Ectodermal cell (in vitro differentiated cells): ENCODE measurements at regions not wholly inside any gene's neighbourhood (a gene's known extent, or its start where the extent isn't known, plus 50 kb on each side); places are given as distances from the start of the nearest gene placed in this dataset.

Experiments
- H3K27ac ChIP-seq: 2 replicates; pipeline ENCODE4 v1.7.0; 2013; ENCODE audit warnings: mild to moderate bottlenecking, low read depth, low read length; ENCODE audit not compliant: insufficient read depth, poor library complexity, severe bottlenecking
- H3K27me3 ChIP-seq: 2 replicates; pipeline ENCODE4 v1.7.0; 2013; ENCODE audit warnings: mild to moderate bottlenecking, low read length; ENCODE audit not compliant: insufficient read depth, control insufficient read depth, poor library complexity, severe bottlenecking
- H3K36me3 ChIP-seq: one replicate; pipeline ENCODE4 v1.7.0; 2013; ENCODE audit warnings: low read length; ENCODE audit not compliant: control insufficient read depth, insufficient read depth
- H3K4me1 ChIP-seq: one replicate; pipeline ENCODE4 v1.7.0; 2013; ENCODE audit warnings: low read length; ENCODE audit not compliant: control insufficient read depth, insufficient read depth
- H3K4me3 ChIP-seq: 2 replicates; pipeline ENCODE4 v1.7.0; 2013; ENCODE audit warnings: low read depth, low read length, control low read depth; ENCODE audit not compliant: insufficient read depth
- H3K9me3 ChIP-seq: 2 replicates; pipeline ENCODE4 v1.7.0; 2013; ENCODE audit warnings: mild to moderate bottlenecking, low read length, moderate library complexity; ENCODE audit not compliant: control insufficient read depth
- WGBS, 2 experiments: methylation state at CpG; one replicate each; pipeline ENCODE4 v1.1.7; 2013; ENCODE audit warnings: missing lambda C conversion rate in 2 of 2; 5-methylcytosine and 5-hydroxymethylcytosine counted together

GRCh38 chr2:8265476-8266226, 416.2 kb upstream of the ID2 start:
- Histone ChIP-seq H3K4me1 (peaks cover 30% of the 10 kb centered on the region), H3K27ac (no peak overlapping the region), H3K9me3 (no peaks in the 10 kb centered on the region), H3K36me3 (no peaks in the 10 kb centered on the region), H3K4me3 (no peak overlapping the region), H3K27me3 (no peaks in the 10 kb centered on the region)
- 85 to 90% methylated on average over 5 of the region's 5 CpGs for WGBS, 2 experiments

GRCh38 chr2:8266563-8266962, 415.3 kb upstream of the ID2 start:
- Histone ChIP-seq H3K4me3 (no peak overlapping the region), H3K36me3 (no peaks in the 10 kb centered on the region), H3K27ac (no peak overlapping the region), H3K4me1 (peaks cover 30% of the 10 kb centered on the region), H3K9me3 (no peaks in the 10 kb centered on the region), H3K27me3 (no peaks in the 10 kb centered on the region)
- 89 to 91% methylated on average over 3 of the region's 3 CpGs for WGBS, 2 experiments

- WGBS, 2 experiments: 94 to 95% methylated on average over 3 of the region's 3 CpGs
These were observed 414.8 kb upstream of the ID2 start for GRCh38 chr2:8267048-8267447.

GRCh38 chr2:8267721-8268120, 414.1 kb upstream of the ID2 start:
- Histone ChIP-seq H3K27ac (no peak overlapping the region), H3K36me3 (no peaks in the 10 kb centered on the region), H3K27me3 (no peaks in the 10 kb centered on the region), H3K4me3 (no peak overlapping the region), H3K4me1 (peaks cover 29% of the 10 kb centered on the region), H3K9me3 (no peaks in the 10 kb centered on the region)
- 95 to 100% methylated on average over 3 of the region's 3 CpGs for WGBS, 2 experiments

More at GRCh38 chr2:8267048-8267447, 414.8 kb upstream of the ID2 start:
- H3K27me3 ChIP-seq: no peaks in the 10 kb centered on the region
- no peak overlapping the region for H3K27ac ChIP-seq
- no peak overlapping the region for H3K4me3 ChIP-seq
- no peaks in the 10 kb centered on the region for H3K9me3 ChIP-seq
- peaks cover 30% of the 10 kb centered on the region for H3K4me1 ChIP-seq
- no peaks in the 10 kb centered on the region for H3K36me3 ChIP-seq

- 90 to 94% methylated on average over 7 to 8 of the region's 8 CpGs for WGBS, 2 experiments
- H3K4me3 ChIP-seq: no peak overlapping the region
These were observed 413.6 kb upstream of the ID2 start for GRCh38 chr2:8268172-8268783.

GRCh38 chr2:8270699-8271098, 411.2 kb upstream of the ID2 start:
- Histone ChIP-seq H3K9me3 (no peaks in the 10 kb centered on the region), H3K36me3 (no peaks in the 10 kb centered on the region), H3K4me1 (peaks cover 2% of the 10 kb centered on the region), H3K27ac (no peak overlapping the region), H3K4me3 (no peak overlapping the region), H3K27me3 (no peaks in the 10 kb centered on the region)

More at GRCh38 chr2:8268172-8268783, 413.6 kb upstream of the ID2 start:
- H3K27me3 ChIP-seq: no peaks in the 10 kb centered on the region
- no peaks in the 10 kb centered on the region for H3K36me3 ChIP-seq
- H3K27ac ChIP-seq: no peak overlapping the region
- H3K9me3 ChIP-seq: no peaks in the 10 kb centered on the region
- peaks cover 24% of the 10 kb centered on the region for H3K4me1 ChIP-seq

GRCh38 chr2:8271461-8271860, 410.4 kb upstream of the ID2 start:
- Histone ChIP-seq H3K27me3 (no peaks in the 10 kb centered on the region), H3K4me1 (no peaks in the 10 kb centered on the region), H3K36me3 (no peaks in the 10 kb centered on the region), H3K27ac (no peak overlapping the region), H3K9me3 (no peaks in the 10 kb centered on the region), H3K4me3 (no peak overlapping the region)
- 92% methylated on average over 3 of the region's 3 CpGs for WGBS, 2 experiments

GRCh38 chr2:8276026-8276425, 405.8 kb upstream of the ID2 start:
- H3K9me3 ChIP-seq: no peaks in the 10 kb centered on the region
- no peaks in the 10 kb centered on the region for H3K36me3 ChIP-seq
- WGBS, 2 experiments: 89 to 94% methylated on average over 4 of the region's 4 CpGs

GRCh38 chr2:8277921-8278571, 403.8 kb upstream of the ID2 start:
- WGBS, 2 experiments: 87 to 88% methylated on average over 10 of the region's 10 CpGs
- H3K9me3 ChIP-seq: no peaks in the 10 kb centered on the region
- peaks cover 4% of the 10 kb centered on the region for H3K4me1 ChIP-seq
- no peaks in the 10 kb centered on the region for H3K36me3 ChIP-seq
- no peaks in the 10 kb centered on the region for H3K27me3 ChIP-seq
- H3K27ac ChIP-seq: no peak overlapping the region
- H3K4me3 ChIP-seq: no peak overlapping the region

More at GRCh38 chr2:8276026-8276425, 405.8 kb upstream of the ID2 start:
- H3K27ac ChIP-seq: no peak overlapping the region
- H3K27me3 ChIP-seq: no peaks in the 10 kb centered on the region
- no peaks in the 10 kb centered on the region for H3K4me1 ChIP-seq
- no peak overlapping the region for H3K4me3 ChIP-seq

GRCh38 chr2:8278709-8279354, 403.0 kb upstream of the ID2 start:
- Histone ChIP-seq H3K4me1 (peaks cover 4% of the 10 kb centered on the region), H3K9me3 (no peaks in the 10 kb centered on the region), H3K27ac (no peak overlapping the region), H3K4me3 (no peak overlapping the region), H3K27me3 (no peaks in the 10 kb centered on the region), H3K36me3 (no peaks in the 10 kb centered on the region)
- 91 to 93% methylated on average over 10 of the region's 10 CpGs for WGBS, 2 experiments
